Esophagus muscularis mucosa (tissue), 3 donors: ENCODE measurements at regions not wholly inside any gene's neighbourhood (a gene's known extent, or its start where the extent isn't known, plus 50 kb on each side); places are given as distances from the start of the nearest gene placed in this dataset.

Experiments used
- CTCF ChIP-seq, 3 experiments: fragments of 200-600 bp in 2 of 3; fragments of 450-650 bp in 1 of 3; sonication (generic) in 2 of 3; IDR thresholded peaks; one replicate each; pipeline ENCODE4 v1.5.1; 2017 to 2019; ENCODE audit warnings: antibody characterized with exemption in 3 of 3, mild to moderate bottlenecking in 2 of 3, moderate library complexity in 1 of 3
- POLR2A ChIP-seq: fragments of 450-650 bp; IDR thresholded peaks from one replicate; pipeline ENCODE4 v1.6.1; 2017; ENCODE audit warnings: antibody characterized with exemption, moderate library complexity, mild to moderate bottlenecking, low read depth

DNA sequence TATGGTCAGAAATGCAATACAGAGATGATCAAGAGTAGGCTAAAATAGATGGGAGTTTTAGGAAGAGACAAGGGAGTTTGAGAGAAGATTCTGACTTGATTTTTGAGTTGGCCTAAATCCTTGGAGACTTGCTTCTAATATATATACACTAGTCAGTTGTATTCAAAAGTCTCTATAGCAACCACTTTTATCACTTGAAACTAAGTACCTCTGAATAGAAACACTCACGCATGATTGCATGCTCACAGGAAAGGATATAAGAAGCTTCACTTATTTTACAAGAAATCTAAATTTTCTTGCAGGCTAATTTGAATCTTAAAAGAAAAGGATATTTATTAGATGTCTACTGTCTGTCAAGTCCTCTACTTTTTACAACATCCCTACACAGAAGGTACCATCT is 316.8 kb downstream of the SNAPC1 start:
- TF ChIP-seq CTCF (IDR thresholded peaks at IDR 0.05) = no peak
- TF ChIP-seq POLR2A = no peak
